Gastrocnemius medialis (tissue), 4 donors: ENCODE measurements at regions not wholly inside any gene's neighbourhood (a gene's known extent, or its start where the extent isn't known, plus 50 kb on each side); places are given as distances from the start of the nearest gene placed in this dataset.

Experiments used
- ATAC-seq, 2 donors: fragments of 150-250 bp; one replicate each; pipeline ENCODE4 v1.9.1; 2016
- DNase-seq, 2 donors: peaks; one replicate each; pipeline ENCODE4 v3.0.0-alpha.2; 2019
- H3K27ac ChIP-seq, 4 donors: fragments of 200-600 bp; sonication (generic); 1 replicate in 1 of 4; 2 replicates in 3 of 4; pipeline ENCODE4 v1.5.1; 2016 to 2018; ENCODE audit warnings: mild to moderate bottlenecking in 2 of 4, moderate library complexity in 1 of 4
- H3K27me3 ChIP-seq, 3 donors: fragments of 200-600 bp; sonication (generic) in 2 of 3; 1 replicate in 1 of 3; 2 replicates in 2 of 3; pipeline versions ENCODE4 v1.5.1 to v1.6.0; 2016 to 2019; ENCODE audit warnings: mild to moderate bottlenecking in 1 of 3, moderate library complexity in 1 of 3
- H3K36me3 ChIP-seq, 2 donors: fragments of 200-600 bp; sonication (generic) in 1 of 2; one replicate each; pipeline ENCODE4 v1.5.1; 2017 to 2018
- H3K4me1 ChIP-seq, 2 donors: fragments of 200-600 bp; sonication (generic) in 1 of 2; one replicate each; pipeline ENCODE4 v1.5.1; 2016 to 2017; ENCODE audit warnings: mild to moderate bottlenecking in 2 of 2
- H3K4me3 ChIP-seq, 4 donors: fragments of 200-600 bp; sonication (generic) in 3 of 4; 1 replicate in 1 of 4; 2 replicates in 3 of 4; pipeline ENCODE4 v1.5.1; 2016 to 2019; ENCODE audit warnings: mild to moderate bottlenecking in 2 of 4
- H3K9me3 ChIP-seq, 3 donors: fragments of 200-600 bp; sonication (generic) in 2 of 3; 1 replicate in 1 of 3; 2 replicates in 2 of 3; pipeline ENCODE4 v1.5.1; 2016 to 2019
- POLR2A ChIP-seq, 2 donors: fragments of 450-650 bp; IDR thresholded peaks; one replicate each; pipeline ENCODE4 v1.6.1; 2017; ENCODE audit warnings: antibody characterized with exemption in 2 of 2, mild to moderate bottlenecking in 2 of 2, moderate library complexity in 2 of 2
- in situ Hi-C, 4 donors: fragments of 200-750 bp; cut with MboI; loops; one replicate each; pipeline versions ENCODE4 v1.15.0 to v1.8.0; 2017; ENCODE audit warnings: low sequenced_read_pairs in 4 of 4
- intact Hi-C: fragments of 100-400 bp; cut with DNase I; formaldehyde crosslinking; loops from one replicate; pipeline ENCODE4 v1.15.1; 2023; ENCODE audit warnings: low total_unique reads
- TF ChIP-seq, protein P1 (sequence below), 5 experiments: fragments of 450-650 bp in 3 of 5; fragments of 200-600 bp in 2 of 5; sonication (generic) in 2 of 5; IDR thresholded peaks in 4 of 5; conservative IDR thresholded peaks in 1 of 5; 1 replicate in 4 of 5; 2 replicates in 1 of 5; pipeline ENCODE4 v1.5.1; 2016 to 2019; ENCODE audit warnings: antibody characterized with exemption in 5 of 5, mild to moderate bottlenecking in 3 of 5, moderate library complexity in 3 of 5

DNA sequence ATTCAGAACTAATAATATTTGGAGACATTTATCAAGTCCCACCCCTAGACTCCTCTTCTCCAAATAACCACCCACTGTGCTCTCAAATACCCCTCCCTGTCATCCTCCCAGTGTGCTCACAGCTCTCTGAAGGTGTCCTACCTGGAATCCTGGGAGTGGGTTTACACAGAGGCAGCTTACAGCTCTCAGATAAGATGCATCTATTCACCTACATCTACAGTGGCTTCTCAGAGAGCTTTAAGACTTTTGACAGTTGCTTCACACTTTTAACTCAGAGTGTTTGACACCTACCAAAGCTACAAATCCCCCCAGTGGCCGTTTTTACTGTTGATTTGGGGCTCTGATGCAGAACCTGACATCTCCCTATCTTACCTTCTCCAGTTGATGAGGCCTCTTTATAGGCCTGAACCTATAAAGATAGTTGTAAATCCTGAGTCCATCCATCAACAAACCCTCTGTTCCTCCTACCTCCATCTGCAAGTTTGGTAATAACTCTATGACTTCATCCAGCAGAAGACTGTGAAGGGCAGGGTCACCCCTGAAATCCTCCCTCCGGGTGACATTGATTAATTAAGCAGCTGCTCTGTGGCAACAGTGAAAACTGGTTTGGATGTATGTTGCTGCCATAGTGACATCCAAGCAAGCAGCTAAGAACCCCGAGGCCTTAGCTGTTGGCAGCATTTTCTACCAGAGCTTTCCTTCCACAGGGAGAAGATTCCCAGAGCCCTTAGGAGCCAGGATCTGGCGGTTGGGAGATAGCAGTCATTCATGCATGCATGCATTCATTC lies 226.1 kb upstream of the RREB1 start:
- H3K27me3 ChIP-seq, result no peaks in the 10 kb centered on the region
- no peak overlapping the region for H3K4me3 ChIP-seq
- no peaks in the 10 kb centered on the region for H3K9me3 ChIP-seq
- peaks cover 0 to 17% of the 10 kb centered on the region in 2 donors for H3K4me1 ChIP-seq
- DNase-seq, result no peak
- H3K36me3 ChIP-seq, result no peaks in the 10 kb centered on the region
- ATAC-seq, result no peak
- intact Hi-C loops, result no loop called here
- in situ Hi-C loops, result no loop called here
- no peak for TF ChIP-seq POLR2A (IDR thresholded peaks at IDR 0.05)
- TF ChIP-seq, protein P1, sequence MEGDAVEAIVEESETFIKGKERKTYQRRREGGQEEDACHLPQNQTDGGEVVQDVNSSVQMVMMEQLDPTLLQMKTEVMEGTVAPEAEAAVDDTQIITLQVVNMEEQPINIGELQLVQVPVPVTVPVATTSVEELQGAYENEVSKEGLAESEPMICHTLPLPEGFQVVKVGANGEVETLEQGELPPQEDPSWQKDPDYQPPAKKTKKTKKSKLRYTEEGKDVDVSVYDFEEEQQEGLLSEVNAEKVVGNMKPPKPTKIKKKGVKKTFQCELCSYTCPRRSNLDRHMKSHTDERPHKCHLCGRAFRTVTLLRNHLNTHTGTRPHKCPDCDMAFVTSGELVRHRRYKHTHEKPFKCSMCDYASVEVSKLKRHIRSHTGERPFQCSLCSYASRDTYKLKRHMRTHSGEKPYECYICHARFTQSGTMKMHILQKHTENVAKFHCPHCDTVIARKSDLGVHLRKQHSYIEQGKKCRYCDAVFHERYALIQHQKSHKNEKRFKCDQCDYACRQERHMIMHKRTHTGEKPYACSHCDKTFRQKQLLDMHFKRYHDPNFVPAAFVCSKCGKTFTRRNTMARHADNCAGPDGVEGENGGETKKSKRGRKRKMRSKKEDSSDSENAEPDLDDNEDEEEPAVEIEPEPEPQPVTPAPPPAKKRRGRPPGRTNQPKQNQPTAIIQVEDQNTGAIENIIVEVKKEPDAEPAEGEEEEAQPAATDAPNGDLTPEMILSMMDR (IDR thresholded peaks at IDR 0.05 in 4 of 5, conservative IDR thresholded peaks at IDR 0.05 in 1 of 5), result no peak
- no peak overlapping the region for H3K27ac ChIP-seq

DNA sequence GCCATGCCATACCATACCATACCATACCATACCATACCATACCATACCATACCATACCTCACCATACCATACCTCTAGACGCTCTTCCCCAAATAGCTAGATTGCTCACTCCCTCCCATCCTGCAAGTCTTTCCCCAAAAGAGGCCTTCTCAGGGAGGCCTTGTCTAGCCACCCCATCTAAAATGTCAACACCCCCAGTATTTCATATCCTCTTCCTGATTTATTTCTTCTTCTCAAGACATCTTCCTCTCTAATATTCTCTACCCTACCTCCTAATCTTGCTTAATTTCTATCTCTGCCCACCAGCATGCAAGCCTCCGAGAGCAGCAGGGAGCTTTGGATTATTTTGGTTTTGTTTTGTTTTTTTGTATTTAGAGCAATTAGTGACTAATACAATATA lies 225.2 kb upstream of the RREB1 start:
- Histone ChIP-seq H3K9me3 (no peaks in the 10 kb centered on the region), H3K4me1 (peaks cover 0 to 24% of the 10 kb centered on the region in 2 donors), H3K27me3 (no peaks in the 10 kb centered on the region), H3K36me3 (no peaks in the 10 kb centered on the region), H3K27ac (no peak overlapping the region), H3K4me3 (no peak overlapping the region)
- intact Hi-C loops, result no loop called here
- TF ChIP-seq, protein P1 (IDR thresholded peaks at IDR 0.05 in 4 of 5, conservative IDR thresholded peaks at IDR 0.05 in 1 of 5), result no peak
- TF ChIP-seq POLR2A (IDR thresholded peaks at IDR 0.05), result no peak
- in situ Hi-C loops, result no loop called here
- DNase-seq (no peak), ATAC-seq (no peak)

DNA sequence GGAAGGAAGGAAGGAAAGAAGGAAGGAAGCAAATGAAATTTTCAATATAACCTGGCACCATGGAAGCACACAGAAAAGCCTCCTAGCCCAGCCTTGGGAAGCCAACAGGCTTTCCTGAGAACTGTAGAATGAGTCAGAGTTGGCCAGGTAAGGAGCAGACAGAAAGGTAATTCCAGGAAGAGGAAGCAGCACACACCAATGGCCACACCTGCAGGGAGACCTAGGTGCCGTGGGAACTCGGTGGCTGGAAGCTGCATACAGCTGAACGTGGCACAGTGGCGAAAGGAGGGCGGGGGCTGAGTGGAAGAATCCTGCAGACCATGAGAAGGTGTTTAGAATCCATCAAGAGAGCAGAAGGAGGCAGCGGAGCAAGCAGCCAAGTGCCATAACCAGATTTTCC lies 224.8 kb upstream of the RREB1 start:
- H3K9me3 ChIP-seq, result no peaks in the 10 kb centered on the region
- intact Hi-C loops, result no loop called here

DNA sequence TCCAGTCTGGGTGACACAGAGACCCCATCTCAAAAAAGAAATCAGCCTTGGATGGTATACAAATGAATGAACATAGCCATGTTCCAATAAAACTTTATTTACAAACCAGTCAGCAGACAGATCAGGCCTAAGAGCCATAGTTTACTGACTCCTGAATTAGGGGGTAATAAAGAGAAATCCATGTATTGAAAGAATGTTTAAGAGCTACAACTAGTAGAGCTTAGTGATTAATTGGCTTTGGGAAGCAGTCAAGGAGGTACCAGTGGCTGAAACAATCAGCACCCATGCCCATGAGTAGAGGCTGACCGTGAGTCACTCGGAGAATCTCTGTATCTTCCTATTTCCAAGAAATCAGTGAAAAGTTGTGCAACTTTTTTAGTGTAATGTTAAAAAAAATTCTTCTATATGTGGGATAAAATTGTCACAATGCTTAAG lies 223.6 kb upstream of the RREB1 start:
- ATAC-seq (no peak), DNase-seq (no peak)
- in situ Hi-C loops (no loop called here), intact Hi-C loops (no loop called here)
- Histone ChIP-seq H3K4me3 (no peak overlapping the region), H3K4me1 (peaks cover 0 to 24% of the 10 kb centered on the region in 2 donors), H3K27ac (peak overlapping the region in 2 of 4 donors; percentile 75 to 93), H3K36me3 (no peaks in the 10 kb centered on the region), H3K27me3 (no peaks in the 10 kb centered on the region), H3K9me3 (no peaks in the 10 kb centered on the region)
- TF ChIP-seq, protein P1 (IDR thresholded peaks at IDR 0.05 in 4 of 5, conservative IDR thresholded peaks at IDR 0.05 in 1 of 5), result no peak
- no peak for TF ChIP-seq POLR2A (IDR thresholded peaks at IDR 0.05)

More for the DNA sequence above, 224.8 kb upstream of the RREB1 start:
- no peak overlapping the region for H3K27ac ChIP-seq
- peaks cover 0 to 24% of the 10 kb centered on the region in 2 donors for H3K4me1 ChIP-seq
- no peak overlapping the region for H3K4me3 ChIP-seq
- in situ Hi-C loops, result no loop called here
- DNase-seq, result no peak
- H3K36me3 ChIP-seq, result no peaks in the 10 kb centered on the region
- ATAC-seq, result no peak
- H3K27me3 ChIP-seq, result no peaks in the 10 kb centered on the region
- TF ChIP-seq POLR2A (IDR thresholded peaks at IDR 0.05), result no peak

DNA sequence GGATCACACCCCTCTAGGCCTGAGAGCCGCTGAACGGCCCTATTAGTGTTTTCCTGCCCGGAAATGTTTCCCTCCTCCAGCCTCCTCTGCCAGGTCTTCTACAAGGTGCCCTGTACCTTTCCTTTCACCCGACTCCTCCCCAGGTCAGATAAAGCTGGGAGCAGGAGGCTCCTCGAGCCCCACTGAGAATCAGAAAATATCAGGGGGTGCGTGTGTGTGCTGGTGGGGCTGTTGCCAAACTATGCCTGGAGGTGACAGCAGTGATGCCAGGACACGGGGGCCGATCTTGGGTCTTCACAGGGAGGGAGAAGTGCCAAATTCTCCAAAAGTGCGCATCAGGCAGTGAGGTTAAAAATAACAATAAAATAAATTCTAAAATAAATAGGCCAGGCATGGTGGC lies 222.8 kb upstream of the RREB1 start:
- Histone ChIP-seq H3K27me3 (no peaks in the 10 kb centered on the region), H3K4me1 (peaks cover 0 to 17% of the 10 kb centered on the region in 2 donors), H3K36me3 (no peaks in the 10 kb centered on the region), H3K4me3 (no peak overlapping the region), H3K27ac (peak overlapping the region; percentile 70 to 93 (median 76)), H3K9me3 (no peaks in the 10 kb centered on the region)
- TF ChIP-seq POLR2A (IDR thresholded peaks at IDR 0.05), result no peak
- TF ChIP-seq, protein P1 (IDR thresholded peaks at IDR 0.05 in 4 of 5, conservative IDR thresholded peaks at IDR 0.05 in 1 of 5), result no peak
- DNase-seq (no peak), ATAC-seq (no peak)
- in situ Hi-C loops, result no loop called here
- intact Hi-C loops, result no loop called here
